IMR-90 (cell line): ENCODE measurements at regions not wholly inside any gene's neighbourhood (a gene's known extent, or its start where the extent isn't known, plus 50 kb on each side); places are given as distances from the start of the nearest gene placed in this dataset.

Experiments used
- ATAC-seq: fragments of 200-7000 bp; cut with Tn5 transposase; 2 replicates; pipeline ENCODE4 v1.9.1; 2020; ENCODE audit warnings: low read depth, mild to moderate bottlenecking, moderate library complexity
- BruUV-seq: library from RNA; stranded (reverse); fragments of 400-500 nt; replicated peaks from 2 replicates; lab custom pipeline; 2021; lab: Mats Ljungman, UMichigan
- CTCF ChIA-PET: fragments of 300-600 bp; formaldehyde crosslinking; extraction: SDS; loops from one replicate; lab custom pipeline; 2021; ENCODE audit warnings: antibody characterized with exemption; lab: Yijun Ruan, JAX
- POLR2A ChIA-PET: fragments of 300-600 bp; sonication (Branson Sonifier 250); formaldehyde crosslinking; loops from one replicate; lab custom pipeline; 2022; ENCODE audit warnings: antibody characterized with exemption; ENCODE audit not compliant: unreplicated experiment; lab: Charles Lee
- DNase-seq: peaks from one replicate; pipeline ENCODE4 v3.0.0; 2013
- H2AFZ ChIP-seq: replicated peaks from 2 replicates; pipeline ENCODE3; 2013; ENCODE audit warnings: low read length, mild to moderate bottlenecking; ENCODE audit not compliant: poor library complexity
- H2AK5ac ChIP-seq: 2 replicates; pipeline ENCODE4 v1.6.1; 2013; ENCODE audit warnings: low read depth, low read length, inconsistent platforms
- H2AK9ac ChIP-seq: replicated peaks from 2 replicates; pipeline ENCODE3; 2013; ENCODE audit warnings: mild to moderate bottlenecking, low read depth, low read length, moderate library complexity; ENCODE audit not compliant: poor library complexity
- H2BK120ac ChIP-seq: 2 replicates; pipeline ENCODE4 v1.6.1; 2013; ENCODE audit warnings: low read depth, low read length, inconsistent platforms
- H2BK15ac ChIP-seq: 3 replicates; pipeline ENCODE4 v1.6.1; 2013; ENCODE audit warnings: low read depth, low read length, inconsistent platforms
- H2BK20ac ChIP-seq: 2 replicates; pipeline ENCODE4 v1.6.1; 2013; ENCODE audit warnings: low read depth, mild to moderate bottlenecking, inconsistent platforms, low read length, moderate library complexity
- H2BK5ac ChIP-seq: 2 replicates; pipeline ENCODE4 v1.6.1; 2013; ENCODE audit warnings: mild to moderate bottlenecking, low read depth, low read length, inconsistent platforms; ENCODE audit not compliant: poor library complexity, severe bottlenecking
- H3K14ac ChIP-seq: replicated peaks from 2 replicates; pipeline ENCODE4 v1.6.1; 2013; ENCODE audit warnings: low read depth, low read length, inconsistent platforms
- H3K18ac ChIP-seq: 2 replicates; pipeline ENCODE4 v1.6.1; 2013; ENCODE audit warnings: low read depth, low read length, control low read depth
- H3K23ac ChIP-seq: 2 replicates; pipeline ENCODE4 v1.6.1; 2013; ENCODE audit warnings: low read depth, low read length, inconsistent platforms
- H3K27ac ChIP-seq: 2 replicates; pipeline ENCODE4 v1.5.1; 2013; ENCODE audit warnings: mild to moderate bottlenecking, control low read depth, low read length; ENCODE audit not compliant: insufficient read depth
- H3K27me3 ChIP-seq: 2 replicates; pipeline ENCODE4 v1.6.1; 2013; ENCODE audit warnings: low read length; ENCODE audit not compliant: control insufficient read depth, insufficient read depth
- H3K36me3 ChIP-seq: 2 replicates; pipeline ENCODE4 v1.6.1; 2013; ENCODE audit warnings: low read length, mixed read lengths; ENCODE audit not compliant: control insufficient read depth, insufficient read depth
- H3K4ac ChIP-seq: 2 replicates; pipeline ENCODE4 v1.6.1; 2013; ENCODE audit warnings: low read depth, low read length, inconsistent platforms
- H3K4me1 ChIP-seq: 2 replicates; pipeline ENCODE4 v1.6.1; 2013; ENCODE audit warnings: low read length, mixed read lengths; ENCODE audit not compliant: control insufficient read depth, insufficient read depth
- H3K4me2 ChIP-seq: 2 replicates; pipeline ENCODE4 v1.6.1; 2013; ENCODE audit warnings: low read depth, mild to moderate bottlenecking, control low read depth, low read length, moderate library complexity
- H3K4me3 ChIP-seq: 2 replicates; pipeline ENCODE4 v1.5.1; 2013; ENCODE audit warnings: low read depth, mild to moderate bottlenecking, control low read depth, low read length, moderate library complexity; ENCODE audit not compliant: insufficient read depth
- H3K56ac ChIP-seq: 2 replicates; pipeline ENCODE4 v1.6.1; 2013; ENCODE audit warnings: low read length, inconsistent platforms; ENCODE audit not compliant: insufficient read depth; ENCODE audit errors: extremely low read depth
- H3K79me1 ChIP-seq, 2 experiments: 2 replicates each; pipeline ENCODE4 v1.6.1; 2013; ENCODE audit warnings: low read length in 2 of 2, inconsistent platforms in 1 of 2, low read depth in 1 of 2
- H3K9ac ChIP-seq: 2 replicates; pipeline ENCODE4 v1.6.1; 2013; ENCODE audit warnings: low read depth, low read length, control low read depth
- H3K9me1 ChIP-seq: 2 replicates; pipeline ENCODE4 v1.6.1; 2013; ENCODE audit warnings: low read length, inconsistent platforms; ENCODE audit not compliant: insufficient read depth
- H3K9me3 ChIP-seq: 2 replicates; pipeline ENCODE4 v1.6.1; 2013; ENCODE audit warnings: low read length; ENCODE audit not compliant: control insufficient read depth, insufficient read depth
- H4K20me1 ChIP-seq: 2 replicates; pipeline ENCODE4 v1.6.1; 2013; ENCODE audit warnings: low read length, inconsistent platforms; ENCODE audit not compliant: insufficient read depth
- H4K5ac ChIP-seq: 2 replicates; pipeline ENCODE4 v1.6.1; 2013; ENCODE audit warnings: mild to moderate bottlenecking, low read depth, low read length, control low read depth
- H4K8ac ChIP-seq, 2 experiments: 2 replicates each; pipeline ENCODE4 v1.6.1; 2013; ENCODE audit warnings: low read depth in 2 of 2, low read length in 2 of 2, control low read depth in 1 of 2, inconsistent platforms in 1 of 2
- H4K91ac ChIP-seq: 2 replicates; pipeline ENCODE4 v1.6.1; 2013; ENCODE audit warnings: low read depth, low read length, inconsistent platforms; ENCODE audit not compliant: insufficient read depth
- BHLHE40 ChIP-seq: fragments of 150-350 bp; IDR thresholded peaks from 2 replicates; pipeline ENCODE4 v1.6.1; 2016; ENCODE audit warnings: mild to moderate bottlenecking, low read depth, low read length
- CEBPB ChIP-seq: IDR thresholded peaks from 2 replicates; pipeline ENCODE4 v1.6.1; 2012; ENCODE audit warnings: low read depth, low read length, improper control_type of control experiment
- CHD1 ChIP-seq: IDR thresholded peaks from 2 replicates; pipeline ENCODE4 v1.6.1; 2012; ENCODE audit warnings: low read depth, low read length, improper control_type of control experiment
- FOS ChIP-seq: fragments of 150-350 bp; IDR thresholded peaks from 2 replicates; pipeline ENCODE4 v1.6.1; 2016; ENCODE audit warnings: low read depth, low read length
- MAFK ChIP-seq: IDR thresholded peaks from 2 replicates; pipeline ENCODE4 v1.6.1; 2012; ENCODE audit warnings: low read depth, low read length, improper control_type of control experiment
- MAZ ChIP-seq: IDR thresholded peaks from 2 replicates; pipeline ENCODE4 v1.6.1; 2012; ENCODE audit warnings: low read depth, mild to moderate bottlenecking, low read length, improper control_type of control experiment, moderate library complexity, borderline replicate concordance
- MXI1 ChIP-seq: IDR thresholded peaks from 2 replicates; pipeline ENCODE4 v1.6.1; 2012; ENCODE audit warnings: low read depth, mild to moderate bottlenecking, low read length, moderate library complexity, borderline replicate concordance
- NFE2L2 ChIP-seq: fragments of 150-350 bp; IDR thresholded peaks from 2 replicates; pipeline ENCODE4 v1.6.1; 2016; ENCODE audit warnings: low read depth, mild to moderate bottlenecking, low read length
- RAD21 ChIP-seq: IDR thresholded peaks from 2 replicates; pipeline ENCODE4 v1.6.1; 2012; ENCODE audit warnings: low read length, improper control_type of control experiment
- RCOR1 ChIP-seq: IDR thresholded peaks from 2 replicates; pipeline ENCODE4 v1.6.1; 2012; ENCODE audit warnings: mild to moderate bottlenecking, low read length, improper control_type of control experiment; ENCODE audit not compliant: insufficient replicate concordance
- RFX5 ChIP-seq: IDR thresholded peaks from 2 replicates; pipeline ENCODE4 v1.8.0; 2012; ENCODE audit warnings: low read depth, mild to moderate bottlenecking, low read length, moderate library complexity
- SMC3 ChIP-seq: fragments of 150-350 bp; IDR thresholded peaks from 2 replicates; pipeline ENCODE4 v1.6.1; 2016; ENCODE audit warnings: low read depth, mild to moderate bottlenecking, antibody characterized with exemption, low read length, moderate library complexity
- WGBS, 2 experiments: methylation state at CpG; one replicate each; pipeline versions ENCODE4 v1.1.5 to v1.1.7; 2013; ENCODE audit warnings: missing lambda C conversion rate in 2 of 2; ENCODE audit not compliant: insufficient read length in 1 of 2; ENCODE audit errors: extremely low coverage in 2 of 2; 5-methylcytosine and 5-hydroxymethylcytosine counted together
- dilution Hi-C: fragments of 300-500 bp; cut with HindIII; formaldehyde crosslinking; loops from one replicate; pipeline ENCODE4 v1.14.3; 2018; ENCODE audit warnings: low sequenced_read_pairs; ENCODE audit not compliant: unreplicated experiment
- in situ Hi-C: fragments of 300-500 bp; cut with MboI; formaldehyde crosslinking; loops from 3 replicates; pipeline ENCODE4 v1.14.3; 2019; ENCODE audit warnings: low sequenced_read_pairs, inconsistent platforms, mixed read lengths
- intact Hi-C: fragments of 100-400 bp; cut with micrococcal nuclease; formaldehyde crosslinking; loops from 2 replicates; pipeline ENCODE4 v1.10.0; 2022
- TF ChIP-seq, protein P1 (sequence below): conservative IDR thresholded peaks from 2 replicates; pipeline ENCODE4 v1.5.1; 2012; ENCODE audit warnings: mild to moderate bottlenecking, low read depth, low read length, improper control_type of control experiment
- TF ChIP-seq, protein P2 (sequence below): fragments of 150-350 bp; IDR thresholded peaks from 2 replicates; pipeline ENCODE4 v1.6.1; 2017; ENCODE audit warnings: mild to moderate bottlenecking, antibody characterized with exemption, low read length, low read depth
- TF ChIP-seq, protein P3 (sequence below): fragments of 150-350 bp; IDR thresholded peaks from 2 replicates; pipeline ENCODE4 v1.6.1; 2016; ENCODE audit warnings: low read depth, mild to moderate bottlenecking, low read length, moderate library complexity, borderline replicate concordance

DNA sequence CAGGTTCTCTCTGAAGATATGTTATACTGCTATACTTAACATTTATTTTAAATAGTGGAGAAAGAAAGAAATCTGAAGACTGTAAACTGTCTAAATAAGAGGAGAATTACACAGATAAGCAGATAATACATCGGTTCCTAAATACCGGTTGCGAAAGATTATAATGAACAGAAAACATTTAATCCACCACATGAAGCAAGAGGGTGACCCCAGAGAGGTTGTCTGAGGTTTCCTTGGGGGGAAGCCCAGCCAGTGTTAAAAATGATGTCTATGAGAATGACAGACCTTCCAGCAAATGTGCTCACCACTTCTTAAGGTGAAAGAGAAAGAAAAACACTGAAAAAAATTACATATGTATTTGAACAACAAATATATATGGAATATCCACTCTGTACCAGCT lies 356.4 kb upstream of the KAZN start:
- DNase-seq (no peak), ATAC-seq (no peak)
- no peak overlapping the region for H3K4me3 ChIP-seq
- no peak overlapping the region for H2AK5ac ChIP-seq
- no peaks in the 10 kb centered on the region for H3K4me1 ChIP-seq
- no peaks in the 10 kb centered on the region for H3K36me3 ChIP-seq
- no peak overlapping the region for H3K56ac ChIP-seq
- CTCF ChIA-PET = no interaction called here
- no peak overlapping the region for H2BK15ac ChIP-seq
- no peak overlapping the region for H3K27ac ChIP-seq
- H3K18ac ChIP-seq = no peak overlapping the region
- no TSS peak for BruUV-seq
- no peak overlapping the region for H3K4me2 ChIP-seq
- H4K8ac ChIP-seq = no peak overlapping the region
- no peak overlapping the region for H3K23ac ChIP-seq
- intact Hi-C loops = no loop called here
- H4K5ac ChIP-seq = no peak overlapping the region
- POLR2A ChIA-PET = no interaction called here
- H2BK120ac ChIP-seq = no peak overlapping the region
- no peaks in the 10 kb centered on the region for H3K27me3 ChIP-seq
- no peak for TF ChIP-seq CHD1
- TF ChIP-seq FOS = no peak
- TF ChIP-seq RFX5 = no peak
- TF ChIP-seq, protein P1, sequence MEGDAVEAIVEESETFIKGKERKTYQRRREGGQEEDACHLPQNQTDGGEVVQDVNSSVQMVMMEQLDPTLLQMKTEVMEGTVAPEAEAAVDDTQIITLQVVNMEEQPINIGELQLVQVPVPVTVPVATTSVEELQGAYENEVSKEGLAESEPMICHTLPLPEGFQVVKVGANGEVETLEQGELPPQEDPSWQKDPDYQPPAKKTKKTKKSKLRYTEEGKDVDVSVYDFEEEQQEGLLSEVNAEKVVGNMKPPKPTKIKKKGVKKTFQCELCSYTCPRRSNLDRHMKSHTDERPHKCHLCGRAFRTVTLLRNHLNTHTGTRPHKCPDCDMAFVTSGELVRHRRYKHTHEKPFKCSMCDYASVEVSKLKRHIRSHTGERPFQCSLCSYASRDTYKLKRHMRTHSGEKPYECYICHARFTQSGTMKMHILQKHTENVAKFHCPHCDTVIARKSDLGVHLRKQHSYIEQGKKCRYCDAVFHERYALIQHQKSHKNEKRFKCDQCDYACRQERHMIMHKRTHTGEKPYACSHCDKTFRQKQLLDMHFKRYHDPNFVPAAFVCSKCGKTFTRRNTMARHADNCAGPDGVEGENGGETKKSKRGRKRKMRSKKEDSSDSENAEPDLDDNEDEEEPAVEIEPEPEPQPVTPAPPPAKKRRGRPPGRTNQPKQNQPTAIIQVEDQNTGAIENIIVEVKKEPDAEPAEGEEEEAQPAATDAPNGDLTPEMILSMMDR = no peak
- TF ChIP-seq MAFK = no peak
- no peak for TF ChIP-seq CEBPB
- TF ChIP-seq, protein P2, sequence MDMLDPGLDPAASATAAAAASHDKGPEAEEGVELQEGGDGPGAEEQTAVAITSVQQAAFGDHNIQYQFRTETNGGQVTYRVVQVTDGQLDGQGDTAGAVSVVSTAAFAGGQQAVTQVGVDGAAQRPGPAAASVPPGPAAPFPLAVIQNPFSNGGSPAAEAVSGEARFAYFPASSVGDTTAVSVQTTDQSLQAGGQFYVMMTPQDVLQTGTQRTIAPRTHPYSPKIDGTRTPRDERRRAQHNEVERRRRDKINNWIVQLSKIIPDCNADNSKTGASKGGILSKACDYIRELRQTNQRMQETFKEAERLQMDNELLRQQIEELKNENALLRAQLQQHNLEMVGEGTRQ = no peak
- no peak for TF ChIP-seq BHLHE40
- TF ChIP-seq SMC3 = no peak
- TF ChIP-seq NFE2L2 = no peak
- no peak for TF ChIP-seq RAD21
- TF ChIP-seq, protein P3, sequence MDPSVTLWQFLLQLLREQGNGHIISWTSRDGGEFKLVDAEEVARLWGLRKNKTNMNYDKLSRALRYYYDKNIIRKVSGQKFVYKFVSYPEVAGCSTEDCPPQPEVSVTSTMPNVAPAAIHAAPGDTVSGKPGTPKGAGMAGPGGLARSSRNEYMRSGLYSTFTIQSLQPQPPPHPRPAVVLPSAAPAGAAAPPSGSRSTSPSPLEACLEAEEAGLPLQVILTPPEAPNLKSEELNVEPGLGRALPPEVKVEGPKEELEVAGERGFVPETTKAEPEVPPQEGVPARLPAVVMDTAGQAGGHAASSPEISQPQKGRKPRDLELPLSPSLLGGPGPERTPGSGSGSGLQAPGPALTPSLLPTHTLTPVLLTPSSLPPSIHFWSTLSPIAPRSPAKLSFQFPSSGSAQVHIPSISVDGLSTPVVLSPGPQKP = no peak
- no peak for TF ChIP-seq MAZ
- TF ChIP-seq MXI1 = no peak
- TF ChIP-seq RCOR1 = no peak
- peaks cover 2% of the 10 kb centered on the region; the same call in 1 of the 2 replicates for H3K9me3 ChIP-seq
- no peak overlapping the region for H2BK20ac ChIP-seq
- no peak overlapping the region for H3K14ac ChIP-seq
- H4K20me1 ChIP-seq = no peaks in the 10 kb centered on the region
- H3K9me1 ChIP-seq = no peaks in the 10 kb centered on the region
- H2BK5ac ChIP-seq = no peak overlapping the region
- no peaks in the 10 kb centered on the region for H3K79me1 ChIP-seq
- no peak overlapping the region for H4K91ac ChIP-seq
- no CpG with 5 or more reads among the region's 3 CpGs for WGBS, 2 experiments
- H3K4ac ChIP-seq = no peak overlapping the region
- H2AK9ac ChIP-seq = no peak overlapping the region
- dilution Hi-C loops = no loop called here
- H3K9ac ChIP-seq = no peak overlapping the region
- in situ Hi-C loops = no loop called here
- H2AFZ ChIP-seq = no peak overlapping the region
